GM23338 (cell line): ENCODE measurements at regions not wholly inside any gene's neighbourhood (a gene's known extent, or its start where the extent isn't known, plus 50 kb on each side); places are given as distances from the start of the nearest gene placed in this dataset.

Experiments used
- ATAC-seq: fragments of 200-7000 bp; cut with Tn5 transposase; 3 replicates; pipeline ENCODE4 v1.9.1; 2020
- DNase-seq: peaks from one replicate; pipeline ENCODE4 v3.0.0-alpha.2; 2015; ENCODE audit warnings: low spot score
- H2AFZ ChIP-seq: fragments of 200-600 bp; sonication (generic); 2 replicates; pipeline ENCODE4 v1.8.0; 2016; ENCODE audit warnings: antibody characterized with exemption, mild to moderate bottlenecking, moderate library complexity
- H3F3A ChIP-seq: fragments of 200-600 bp; sonication (generic); replicated peaks from 2 replicates; pipeline ENCODE4 v1.8.0; 2017; ENCODE audit warnings: antibody characterized with exemption, mixed run types, low read depth
- H3K27ac ChIP-seq: fragments of 200-600 bp; sonication (generic); 2 replicates; pipeline ENCODE4 v1.6.1; 2016; ENCODE audit warnings: low read depth
- H3K27me3 ChIP-seq: fragments of 200-600 bp; sonication (generic); 2 replicates; pipeline ENCODE4 v1.8.0; 2016; ENCODE audit warnings: mild to moderate bottlenecking, mixed run types, moderate library complexity; ENCODE audit not compliant: insufficient read depth
- H3K36me3 ChIP-seq: fragments of 200-600 bp; sonication (generic); 2 replicates; pipeline ENCODE4 v1.8.0; 2016; ENCODE audit warnings: mild to moderate bottlenecking; ENCODE audit not compliant: insufficient read depth
- H3K4me1 ChIP-seq: fragments of 200-600 bp; sonication (generic); 2 replicates; pipeline ENCODE4 v1.8.0; 2016; ENCODE audit warnings: mild to moderate bottlenecking, moderate library complexity; ENCODE audit not compliant: insufficient read depth
- H3K4me2 ChIP-seq: fragments of 200-600 bp; sonication (generic); 2 replicates; pipeline ENCODE4 v1.7.1; 2017; ENCODE audit warnings: mixed run types
- H3K4me3 ChIP-seq: fragments of 200-600 bp; sonication (generic); 2 replicates; pipeline ENCODE4 v1.6.1; 2016; ENCODE audit warnings: mixed run types
- H3K79me2 ChIP-seq: fragments of 200-600 bp; sonication (generic); replicated peaks from 2 replicates; pipeline ENCODE4 v1.8.0; 2017; ENCODE audit warnings: mild to moderate bottlenecking; ENCODE audit not compliant: insufficient read depth
- H3K9me2 ChIP-seq: fragments of 200-600 bp; sonication (generic); 2 replicates; pipeline ENCODE4 v1.8.0; 2017; ENCODE audit not compliant: insufficient read depth
- H4K20me1 ChIP-seq: fragments of 200-600 bp; sonication (generic); replicated peaks from 2 replicates; pipeline ENCODE4 v1.8.0; 2017; ENCODE audit warnings: mild to moderate bottlenecking; ENCODE audit not compliant: insufficient read depth
- H3K27ac Mint-ChIP-seq: 2 replicates; pipeline ENCODE4 v1.8.0; 2020; ENCODE audit warnings: inconsistent platforms, mild to moderate bottlenecking, moderate library complexity, mixed read lengths
- H3K27me3 Mint-ChIP-seq: 3 replicates; pipeline ENCODE4 v1.8.0; 2022; ENCODE audit warnings: low read depth, mild to moderate bottlenecking, moderate library complexity, mixed read lengths, inconsistent platforms; ENCODE audit not compliant: insufficient read depth, poor library complexity
- H3K36me3 Mint-ChIP-seq: 3 replicates; pipeline ENCODE4 v1.8.0; 2021; ENCODE audit warnings: low read depth, mild to moderate bottlenecking, inconsistent platforms, moderate library complexity, mixed read lengths
- H3K4me1 Mint-ChIP-seq: 3 replicates; pipeline ENCODE4 v1.8.0; 2020; ENCODE audit warnings: mild to moderate bottlenecking, inconsistent platforms, mixed read lengths
- H3K4me3 Mint-ChIP-seq: 3 replicates; pipeline ENCODE4 v1.8.0; 2021; ENCODE audit warnings: moderate library complexity, mild to moderate bottlenecking, inconsistent platforms, mixed read lengths
- H3K9me3 Mint-ChIP-seq: 3 replicates; pipeline ENCODE4 v1.8.0; 2020; ENCODE audit warnings: moderate library complexity, mild to moderate bottlenecking, inconsistent platforms, mixed read lengths
- CREB1 ChIP-seq: fragments of 250-450 bp; sonication (Bioruptor Pico); IDR thresholded peaks from 2 replicates; pipeline ENCODE4 v1.5.0; 2020; ENCODE audit warnings: low read depth, mild to moderate bottlenecking, moderate library complexity
- EZH2 ChIP-seq: fragments of 200-600 bp; sonication (generic); IDR thresholded peaks from one replicate; pipeline ENCODE4 v1.8.0; 2017; ENCODE audit warnings: antibody characterized with exemption, mild to moderate bottlenecking, low read depth; ENCODE audit not compliant: unreplicated experiment
- POLR2AphosphoS5 ChIP-seq: IDR thresholded peaks from 2 replicates; pipeline ENCODE4 v1.6.1; 2016; ENCODE audit warnings: antibody characterized with exemption, low read depth
- STAT1 ChIP-seq: IDR thresholded peaks from one replicate; pipeline ENCODE4 v1.6.1; 2016; ENCODE audit warnings: antibody characterized with exemption; ENCODE audit not compliant: unreplicated experiment
- ZNF114 ChIP-seq: fragments of 250-450 bp; sonication (Bioruptor Pico); IDR thresholded peaks from 2 replicates; pipeline ENCODE4 v1.5.0; 2020; ENCODE audit warnings: mild to moderate bottlenecking, moderate library complexity
- ZNF331 ChIP-seq: fragments of 250-450 bp; sonication (Bioruptor Pico); IDR thresholded peaks from 2 replicates; pipeline ENCODE4 v1.5.0; 2020; ENCODE audit warnings: low read depth, mild to moderate bottlenecking, moderate library complexity
- TF ChIP-seq, protein P1 (sequence below): IDR thresholded peaks from one replicate; pipeline ENCODE4 v1.6.1; 2018; ENCODE audit warnings: antibody characterized with exemption; ENCODE audit not compliant: unreplicated experiment
- TF ChIP-seq, protein P2 (sequence below), 2 experiments: fragments of 200-600 bp in 1 of 2; sonication (generic) in 1 of 2; conservative IDR thresholded peaks; 2 replicates each; pipeline versions ENCODE4 v1.5.1 to v1.6.1; 2016 to 2017; ENCODE audit warnings: antibody characterized with exemption in 2 of 2, low read depth in 2 of 2, mild to moderate bottlenecking in 2 of 2, moderate library complexity in 1 of 2

DNA sequence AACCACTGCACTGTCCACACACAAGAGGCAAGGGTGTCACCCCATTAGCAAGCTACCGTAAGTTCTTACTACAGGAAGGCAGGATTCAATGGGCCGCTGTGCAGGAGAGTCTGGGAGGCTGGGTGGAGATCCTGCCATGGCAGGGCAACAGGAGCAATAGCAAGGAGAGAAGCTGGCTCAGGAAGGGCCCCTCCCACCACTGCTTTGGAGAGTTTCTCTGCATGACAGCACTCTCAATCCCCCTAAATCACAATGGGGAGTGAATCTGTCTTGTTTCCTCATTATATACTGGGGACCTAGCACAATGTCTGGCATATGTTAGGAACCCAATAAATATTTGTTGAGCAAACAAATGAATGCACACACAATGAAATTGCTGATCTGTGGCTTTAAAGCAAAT, 83.2 kb upstream of the SFMBT2 start:
- no peaks in the 10 kb centered on the region for H4K20me1 ChIP-seq
- no peaks in the 10 kb centered on the region for H3K27me3 Mint-ChIP-seq
- H3F3A ChIP-seq, result no peaks in the 10 kb centered on the region
- H2AFZ ChIP-seq, result peak overlapping the region; percentile 69
- H3K36me3 Mint-ChIP-seq, result no peaks in the 10 kb centered on the region; the same call in 2 of the 3 replicates
- 0 out of 2 replicates have a peak, but pooled peaks cover 4% of the 10 kb centered on the region for H3K4me1 ChIP-seq
- H3K27ac Mint-ChIP-seq, result no peak overlapping the region
- DNase-seq (no peak), ATAC-seq (peak; percentile 67)
- H3K9me3 Mint-ChIP-seq, result peaks cover 2% of the 10 kb centered on the region; the same call in 1 of the 3 replicates
- no peak overlapping the region for H3K4me3 ChIP-seq
- H3K9me2 ChIP-seq, result no peaks in the 10 kb centered on the region
- H3K27me3 ChIP-seq, result no peaks in the 10 kb centered on the region
- H3K79me2 ChIP-seq, result no peaks in the 10 kb centered on the region
- no peak overlapping the region for H3K4me2 ChIP-seq
- H3K27ac ChIP-seq, result no peak overlapping the region
- no peaks in the 10 kb centered on the region for H3K36me3 ChIP-seq
- H3K4me1 Mint-ChIP-seq, result peaks cover 17% of the 10 kb centered on the region
- H3K4me3 Mint-ChIP-seq, result no peak overlapping the region
- TF ChIP-seq POLR2AphosphoS5 (no peak), ZNF331 (CRISPR knock-in tag) (no peak)

DNA sequence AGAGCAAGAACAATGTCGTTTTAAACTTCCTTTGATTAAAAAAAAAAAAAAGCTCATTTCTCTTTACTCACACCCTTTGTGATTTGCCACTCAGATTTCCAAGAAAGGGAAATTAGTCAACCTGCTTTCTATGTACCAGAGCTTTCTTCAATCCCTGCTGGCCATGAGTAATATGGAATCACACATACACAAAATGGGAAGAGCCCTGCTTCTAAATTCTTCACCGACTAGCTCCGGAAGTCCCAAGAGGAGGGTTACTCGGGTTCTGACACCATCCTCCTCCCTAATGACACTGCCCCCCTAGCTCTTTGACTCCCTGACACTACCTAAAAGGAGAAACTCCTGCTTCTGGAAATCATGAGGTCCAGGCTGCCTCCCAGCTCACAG, 81.8 kb upstream of the SFMBT2 start:
- Mint-ChIP-seq H3K27me3 (no peaks in the 10 kb centered on the region), H3K4me1 (peaks cover 24% of the 10 kb centered on the region), H3K36me3 (no peaks in the 10 kb centered on the region; the same call in 2 of the 3 replicates), H3K27ac (no peak overlapping the region), H3K4me3 (no peak overlapping the region), H3K9me3 (peaks cover 2% of the 10 kb centered on the region; the same call in 1 of the 3 replicates)
- H3F3A ChIP-seq, result no peaks in the 10 kb centered on the region
- no peak overlapping the region for H3K4me2 ChIP-seq
- DNase-seq (no peak), ATAC-seq (no peak)
- no peak overlapping the region for H3K27ac ChIP-seq
- H3K9me2 ChIP-seq, result no peaks in the 10 kb centered on the region
- H2AFZ ChIP-seq, result no peak overlapping the region
- H3K36me3 ChIP-seq, result no peaks in the 10 kb centered on the region
- no peaks in the 10 kb centered on the region for H3K79me2 ChIP-seq
- 0 out of 2 replicates have a peak, but pooled peaks cover 4% of the 10 kb centered on the region for H3K4me1 ChIP-seq
- no peaks in the 10 kb centered on the region for H3K27me3 ChIP-seq
- H3K4me3 ChIP-seq, result no peak overlapping the region
- no peaks in the 10 kb centered on the region for H4K20me1 ChIP-seq
- TF ChIP-seq CREB1 (CRISPR knock-in tag), result no peak
- no peak for TF ChIP-seq STAT1
- TF ChIP-seq ZNF114, result no peak
- no peak for TF ChIP-seq ZNF331 (CRISPR knock-in tag)
- no peak for TF ChIP-seq EZH2

DNA sequence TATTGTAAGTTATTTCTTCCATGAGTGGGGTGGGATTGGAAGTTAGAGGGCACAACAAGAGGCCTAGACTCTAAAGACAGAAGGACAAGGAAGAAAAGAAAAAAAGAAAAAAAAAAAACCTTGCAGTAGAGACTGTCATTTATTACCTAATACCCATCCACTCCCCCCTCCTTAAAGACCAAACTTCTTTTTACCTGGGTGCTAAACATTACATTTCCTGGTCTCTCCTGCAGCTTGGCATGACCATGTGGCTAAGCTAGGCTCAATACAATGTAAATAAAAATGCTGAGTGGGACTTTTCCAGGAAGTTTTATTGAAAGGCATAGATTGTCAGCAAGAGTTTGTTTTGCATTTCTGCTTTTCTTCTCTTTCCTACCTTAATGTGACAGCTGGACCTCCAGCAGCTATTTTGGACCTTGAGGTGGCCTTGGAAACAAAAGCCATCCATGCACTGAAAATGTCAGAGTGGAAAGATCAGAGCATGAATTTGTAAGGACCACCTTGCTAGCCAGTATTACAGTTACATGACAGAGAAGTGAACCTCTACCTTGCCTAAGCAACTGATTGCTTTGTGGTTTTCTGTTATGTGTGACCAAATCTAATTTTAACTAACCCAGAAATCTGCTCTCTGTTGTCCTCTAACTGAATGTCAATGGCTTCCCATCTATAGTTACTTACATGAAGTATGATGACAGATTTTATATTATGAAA, 81.3 kb upstream of the SFMBT2 start:
- Mint-ChIP-seq H3K4me1 (peaks cover 24% of the 10 kb centered on the region), H3K27me3 (no peaks in the 10 kb centered on the region), H3K36me3 (no peaks in the 10 kb centered on the region; the same call in 2 of the 3 replicates), H3K9me3 (peaks cover 2% of the 10 kb centered on the region; the same call in 1 of the 3 replicates), H3K4me3 (no peak overlapping the region), H3K27ac (no peak overlapping the region)
- Histone ChIP-seq H3K36me3 (no peaks in the 10 kb centered on the region), H4K20me1 (no peaks in the 10 kb centered on the region), H2AFZ (no peak overlapping the region), H3K4me3 (no peak overlapping the region), H3K79me2 (no peaks in the 10 kb centered on the region), H3K27me3 (no peaks in the 10 kb centered on the region), H3F3A (no peaks in the 10 kb centered on the region), H3K27ac (no peak overlapping the region), H3K4me2 (no peak overlapping the region), H3K4me1 (0 out of 2 replicates have a peak, but pooled peaks cover 4% of the 10 kb centered on the region), H3K9me2 (no peaks in the 10 kb centered on the region)
- no peak for ATAC-seq
- no peak for DNase-seq
- TF ChIP-seq EZH2, result no peak
- no peak for TF ChIP-seq ZNF331 (CRISPR knock-in tag)
- no peak for TF ChIP-seq CREB1 (CRISPR knock-in tag)
- TF ChIP-seq, protein P1, sequence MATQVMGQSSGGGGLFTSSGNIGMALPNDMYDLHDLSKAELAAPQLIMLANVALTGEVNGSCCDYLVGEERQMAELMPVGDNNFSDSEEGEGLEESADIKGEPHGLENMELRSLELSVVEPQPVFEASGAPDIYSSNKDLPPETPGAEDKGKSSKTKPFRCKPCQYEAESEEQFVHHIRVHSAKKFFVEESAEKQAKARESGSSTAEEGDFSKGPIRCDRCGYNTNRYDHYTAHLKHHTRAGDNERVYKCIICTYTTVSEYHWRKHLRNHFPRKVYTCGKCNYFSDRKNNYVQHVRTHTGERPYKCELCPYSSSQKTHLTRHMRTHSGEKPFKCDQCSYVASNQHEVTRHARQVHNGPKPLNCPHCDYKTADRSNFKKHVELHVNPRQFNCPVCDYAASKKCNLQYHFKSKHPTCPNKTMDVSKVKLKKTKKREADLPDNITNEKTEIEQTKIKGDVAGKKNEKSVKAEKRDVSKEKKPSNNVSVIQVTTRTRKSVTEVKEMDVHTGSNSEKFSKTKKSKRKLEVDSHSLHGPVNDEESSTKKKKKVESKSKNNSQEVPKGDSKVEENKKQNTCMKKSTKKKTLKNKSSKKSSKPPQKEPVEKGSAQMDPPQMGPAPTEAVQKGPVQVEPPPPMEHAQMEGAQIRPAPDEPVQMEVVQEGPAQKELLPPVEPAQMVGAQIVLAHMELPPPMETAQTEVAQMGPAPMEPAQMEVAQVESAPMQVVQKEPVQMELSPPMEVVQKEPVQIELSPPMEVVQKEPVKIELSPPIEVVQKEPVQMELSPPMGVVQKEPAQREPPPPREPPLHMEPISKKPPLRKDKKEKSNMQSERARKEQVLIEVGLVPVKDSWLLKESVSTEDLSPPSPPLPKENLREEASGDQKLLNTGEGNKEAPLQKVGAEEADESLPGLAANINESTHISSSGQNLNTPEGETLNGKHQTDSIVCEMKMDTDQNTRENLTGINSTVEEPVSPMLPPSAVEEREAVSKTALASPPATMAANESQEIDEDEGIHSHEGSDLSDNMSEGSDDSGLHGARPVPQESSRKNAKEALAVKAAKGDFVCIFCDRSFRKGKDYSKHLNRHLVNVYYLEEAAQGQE, result no peak
- TF ChIP-seq, protein P2, sequence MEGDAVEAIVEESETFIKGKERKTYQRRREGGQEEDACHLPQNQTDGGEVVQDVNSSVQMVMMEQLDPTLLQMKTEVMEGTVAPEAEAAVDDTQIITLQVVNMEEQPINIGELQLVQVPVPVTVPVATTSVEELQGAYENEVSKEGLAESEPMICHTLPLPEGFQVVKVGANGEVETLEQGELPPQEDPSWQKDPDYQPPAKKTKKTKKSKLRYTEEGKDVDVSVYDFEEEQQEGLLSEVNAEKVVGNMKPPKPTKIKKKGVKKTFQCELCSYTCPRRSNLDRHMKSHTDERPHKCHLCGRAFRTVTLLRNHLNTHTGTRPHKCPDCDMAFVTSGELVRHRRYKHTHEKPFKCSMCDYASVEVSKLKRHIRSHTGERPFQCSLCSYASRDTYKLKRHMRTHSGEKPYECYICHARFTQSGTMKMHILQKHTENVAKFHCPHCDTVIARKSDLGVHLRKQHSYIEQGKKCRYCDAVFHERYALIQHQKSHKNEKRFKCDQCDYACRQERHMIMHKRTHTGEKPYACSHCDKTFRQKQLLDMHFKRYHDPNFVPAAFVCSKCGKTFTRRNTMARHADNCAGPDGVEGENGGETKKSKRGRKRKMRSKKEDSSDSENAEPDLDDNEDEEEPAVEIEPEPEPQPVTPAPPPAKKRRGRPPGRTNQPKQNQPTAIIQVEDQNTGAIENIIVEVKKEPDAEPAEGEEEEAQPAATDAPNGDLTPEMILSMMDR (conservative IDR thresholded peaks at IDR 0.05; ENCODE audit: low read depth in 2 of 2), result no peak
- TF ChIP-seq POLR2AphosphoS5, result no peak
